ENCODE measurements at regions not wholly inside any gene's neighbourhood (a gene's known extent, or its start where the extent isn't known, plus 50 kb on each side); places are given as distances from the start of the nearest gene placed in this dataset.

DNA sequence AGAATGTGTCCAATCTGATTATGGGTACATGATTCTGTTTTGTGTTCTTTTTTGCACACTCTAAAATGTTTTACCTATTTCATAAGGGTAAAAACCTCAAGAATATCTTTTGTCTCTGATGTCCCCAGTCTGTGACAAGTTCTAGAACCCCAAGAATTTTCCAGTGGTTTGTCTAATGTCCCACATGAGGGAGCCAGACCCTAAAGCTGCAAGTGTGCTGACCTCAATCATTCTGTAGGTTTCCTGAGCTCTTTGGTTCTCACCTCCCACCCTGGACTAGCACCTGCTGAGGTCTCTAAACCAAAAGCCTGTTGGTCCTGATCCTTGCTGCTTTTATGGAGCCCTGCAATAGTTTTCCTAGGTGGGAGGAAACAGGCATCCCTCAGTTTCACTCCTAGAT lies 149.8 kb upstream of the MPPED2 start:
- DNase-seq, result no peak

- DNase-seq, result no peak
Measured at GRCh38 chr11:30733748-30734147, 147.6 kb upstream of the MPPED2 start.

GRCh38 chr11:30730011-30730410 lies 143.9 kb upstream of the MPPED2 start:
- DNase-seq, result no peak

GRCh38 chr11:30729187-30729713 lies 143.1 kb upstream of the MPPED2 start:
- DNase-seq, result no peak

- no peak for DNase-seq
Measured at GRCh38 chr11:30725645-30726195, 139.6 kb upstream of the MPPED2 start.

- DNase-seq, result no peak
Measured at GRCh38 chr11:30724274-30724673, 138.1 kb upstream of the MPPED2 start.

DNA sequence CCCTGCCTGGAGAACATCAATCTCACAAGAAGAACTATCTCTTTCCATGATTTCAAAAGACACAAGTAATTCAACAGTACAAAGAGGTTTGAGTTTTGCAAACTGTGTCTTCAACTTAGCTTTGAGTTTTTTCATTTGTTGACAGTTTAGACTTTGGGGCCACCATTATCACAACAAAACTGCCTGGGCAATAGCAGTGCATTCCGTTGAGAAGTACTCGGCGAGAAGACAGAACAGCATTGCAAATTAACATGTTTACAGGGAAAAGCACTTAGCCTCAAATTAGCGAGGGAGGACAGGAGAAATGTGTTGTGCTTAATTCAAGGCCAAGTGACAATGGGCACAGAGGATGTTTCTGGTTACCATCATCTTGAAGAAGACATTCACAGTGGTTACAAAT lies 133.2 kb upstream of the MPPED2 start:
- no peak for DNase-seq

GRCh38 chr11:30717641-30718040 lies 131.5 kb upstream of the MPPED2 start:
- DNase-seq, result no peak

DNA sequence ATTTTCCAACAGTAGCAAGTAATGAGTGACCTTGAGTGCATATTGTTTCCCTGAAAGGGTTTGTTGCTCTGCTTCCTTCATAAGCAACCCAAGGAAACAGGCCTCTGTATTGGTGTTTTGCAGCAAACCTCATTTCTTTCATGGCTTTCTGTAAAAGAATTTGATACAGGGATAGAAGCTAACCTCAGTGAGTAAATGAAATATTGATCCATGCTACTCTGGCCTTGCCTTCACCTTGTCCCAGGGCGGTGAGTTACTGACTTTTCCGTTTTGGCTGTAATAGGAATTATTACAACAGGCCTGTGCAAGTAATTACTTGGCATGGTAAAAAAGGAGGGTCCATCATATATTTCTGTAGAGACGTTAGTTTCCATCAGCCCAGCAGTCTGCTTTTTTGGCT lies 130.9 kb upstream of the MPPED2 start:
- DNase-seq, result no peak

- DNase-seq, result no peak
Measured at GRCh38 chr11:30712749-30713148, 126.6 kb upstream of the MPPED2 start.

DNA sequence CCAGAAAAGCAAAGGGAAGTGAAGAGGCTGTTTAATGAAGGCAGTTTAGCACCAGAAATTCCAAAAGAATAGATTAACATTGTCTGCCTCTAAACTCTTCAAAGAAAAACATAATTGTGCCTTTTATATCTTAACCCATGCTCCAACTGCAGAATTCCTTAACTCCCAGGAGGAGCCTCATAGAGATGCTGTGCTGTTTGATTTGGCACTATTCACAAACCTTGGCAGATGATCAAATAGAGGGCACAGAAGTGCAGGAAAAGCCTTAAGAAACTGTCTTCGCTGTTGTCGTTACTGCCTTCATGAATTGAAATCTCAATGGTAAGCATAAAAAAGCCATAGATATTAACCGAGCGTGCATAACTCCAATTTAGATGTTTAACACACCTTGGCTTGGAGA lies 124.1 kb upstream of the MPPED2 start:
- DNase-seq, result no peak

- no peak for DNase-seq
Measured at GRCh38 chr11:30707110-30707509, 121.0 kb upstream of the MPPED2 start.

DNA sequence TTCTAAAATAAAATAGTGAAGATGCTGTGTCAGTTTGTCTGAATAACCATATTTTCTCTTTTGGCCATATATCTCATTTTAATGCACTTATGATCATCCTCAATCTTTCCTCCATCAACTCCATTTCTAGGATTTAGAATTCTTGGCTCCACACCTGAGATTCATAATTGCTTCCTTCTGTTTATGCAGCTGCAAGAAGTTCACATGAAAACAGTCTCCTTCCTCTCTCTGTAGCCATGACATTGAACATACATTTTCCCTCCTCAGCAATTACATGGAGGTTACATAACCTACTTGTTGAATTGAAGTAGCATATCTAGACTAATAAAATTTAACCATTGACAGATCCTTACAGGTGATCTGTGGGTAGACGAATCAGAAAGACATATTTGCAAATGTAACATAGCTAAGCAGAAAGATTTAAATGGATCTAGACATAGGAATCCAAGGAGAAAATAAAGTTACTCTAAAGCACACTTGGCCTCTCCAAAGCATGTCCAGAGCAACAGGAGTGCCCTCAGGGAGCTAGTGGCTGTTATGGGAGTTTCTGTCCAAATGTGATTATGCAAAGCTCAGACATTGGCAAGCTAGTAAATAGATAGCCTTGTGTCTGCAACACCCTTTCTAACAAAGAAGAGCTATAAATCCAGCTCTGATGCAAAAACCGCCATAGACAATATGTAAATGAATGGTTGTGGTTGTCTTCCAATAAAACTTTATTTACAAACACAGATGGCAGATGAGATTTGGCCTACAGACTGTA lies 119.9 kb upstream of the MPPED2 start:
- DNase-seq, result no peak

- DNase-seq, result no peak
Measured at GRCh38 chr11:30698425-30698824, 112.3 kb upstream of the MPPED2 start.

DNA sequence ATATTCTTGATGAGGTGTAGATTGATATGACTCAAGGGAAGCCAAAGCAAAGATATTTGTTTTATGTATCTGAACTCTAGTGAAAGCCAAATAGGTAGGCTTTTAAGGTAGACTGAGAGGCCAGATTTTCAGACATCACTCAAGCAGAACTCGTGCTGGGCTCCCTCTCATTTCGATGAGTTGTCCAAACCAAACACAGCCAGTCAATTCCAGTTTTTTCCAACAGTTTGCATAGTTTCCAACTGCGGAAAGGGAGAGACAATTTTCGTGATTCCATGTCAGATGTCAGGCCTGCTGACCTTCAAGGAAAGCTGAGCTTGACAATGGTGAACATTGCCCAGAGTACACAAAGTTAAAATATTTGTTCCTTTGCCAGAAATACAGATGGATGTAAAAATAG lies 110.9 kb upstream of the MPPED2 start:
- no peak for DNase-seq

DNA sequence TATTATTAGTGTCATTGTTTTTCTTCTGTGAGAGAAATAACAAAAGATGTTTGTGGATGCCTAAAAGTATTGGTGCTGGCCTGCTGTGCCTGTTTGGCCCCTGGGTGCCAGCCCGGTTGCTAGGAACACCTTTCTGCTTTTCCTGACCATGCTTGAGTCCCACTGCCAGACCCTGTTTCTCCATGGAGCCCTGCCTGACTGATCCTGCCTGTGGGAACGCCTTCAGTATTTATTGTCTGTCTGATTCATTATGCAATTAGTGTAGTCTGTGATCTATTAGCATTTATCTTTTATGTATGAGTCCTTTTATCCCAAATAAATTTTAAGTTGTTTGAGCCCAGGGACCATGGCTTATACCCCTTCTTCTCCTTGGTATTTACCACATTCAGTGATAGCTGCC lies 98.6 kb upstream of the MPPED2 start:
- no peak for DNase-seq

GRCh38 chr11:30683176-30683575 lies 97.0 kb upstream of the MPPED2 start:
- DNase-seq, result no peak

- DNase-seq, result no peak
Measured at GRCh38 chr11:30666817-30667216, 80.7 kb upstream of the MPPED2 start.

GRCh38 chr11:30665067-30665466 lies 78.9 kb upstream of the MPPED2 start:
- DNase-seq, result no peak

GRCh38 chr11:30653606-30654005 lies 67.5 kb upstream of the MPPED2 start:
- DNase-seq, result peak; percentile 1

DNA sequence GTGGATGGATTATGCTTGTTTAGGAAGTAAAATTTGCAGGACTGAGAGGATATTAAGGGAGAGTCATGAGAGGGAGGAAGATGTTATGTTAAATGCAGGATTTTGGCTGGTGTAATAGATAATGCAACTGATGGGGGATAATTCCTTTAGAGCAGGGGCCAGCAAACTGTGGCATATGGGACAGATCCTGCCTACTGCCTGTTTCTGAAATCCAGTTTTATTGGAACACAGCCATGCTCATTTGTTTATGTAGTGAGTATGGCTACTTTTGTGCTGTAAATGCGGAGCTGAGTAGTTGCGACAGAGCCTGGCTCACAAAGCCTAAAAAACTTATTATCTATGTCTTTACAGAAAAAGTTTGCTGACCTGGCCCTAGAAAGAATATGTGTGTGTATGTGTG lies 66.6 kb upstream of the MPPED2 start:
- no peak for DNase-seq

DNA sequence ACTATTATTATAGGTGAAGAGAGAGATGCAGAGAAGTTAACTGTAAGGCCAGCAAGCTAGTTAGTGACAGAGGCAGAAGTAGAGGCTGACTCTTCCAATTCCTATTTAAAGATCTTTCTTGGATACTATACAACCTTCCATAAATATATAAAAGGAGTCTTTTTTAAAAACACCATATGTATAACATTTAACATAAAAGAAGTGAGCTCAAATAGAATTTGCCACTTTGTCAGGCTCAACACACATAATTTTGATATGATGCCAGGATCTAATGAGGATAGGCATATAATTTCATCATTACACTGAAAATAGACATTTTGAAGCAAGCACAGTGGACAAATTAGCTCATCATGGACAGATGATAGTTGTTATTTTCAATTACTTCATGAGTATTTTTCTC lies 64.1 kb upstream of the MPPED2 start:
- DNase-seq, result no peak
